NCI-H1105 (cell line): ENCODE measurements at regions not wholly inside any gene's neighbourhood (a gene's known extent, or its start where the extent isn't known, plus 50 kb on each side); places are given as distances from the start of the nearest gene placed in this dataset.
"Not testable (repeated sequence)": the region's sequence is repeated elsewhere in the genome, so short reads cannot be mapped to it uniquely, and the experiment has no call there.

ENCODE experiments used
- DNase-seq: peaks from one replicate; lab custom pipeline; 2025; lab: John Stamatoyannopoulos, UW

DNA sequence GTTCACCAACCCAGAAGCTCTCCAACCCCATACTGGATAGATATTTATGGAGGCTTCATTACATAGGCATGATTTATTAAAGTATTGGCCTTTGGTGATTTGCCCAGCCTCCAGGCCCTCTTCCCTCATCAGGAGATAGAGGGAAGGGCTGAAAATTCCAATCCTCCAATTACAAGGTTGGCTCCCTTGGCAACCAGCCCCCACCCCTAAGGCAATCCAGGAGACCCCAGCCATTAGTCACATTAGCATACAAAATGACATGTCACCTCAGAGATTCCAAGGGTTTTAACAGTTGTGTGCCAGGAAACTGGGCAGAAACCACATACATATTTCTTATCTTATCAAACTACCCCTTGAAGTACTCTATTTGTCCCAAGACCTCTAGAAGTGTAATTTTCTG lies 210.0 kb downstream of the HINT1 start:
- DNase-seq: no peak

DNA sequence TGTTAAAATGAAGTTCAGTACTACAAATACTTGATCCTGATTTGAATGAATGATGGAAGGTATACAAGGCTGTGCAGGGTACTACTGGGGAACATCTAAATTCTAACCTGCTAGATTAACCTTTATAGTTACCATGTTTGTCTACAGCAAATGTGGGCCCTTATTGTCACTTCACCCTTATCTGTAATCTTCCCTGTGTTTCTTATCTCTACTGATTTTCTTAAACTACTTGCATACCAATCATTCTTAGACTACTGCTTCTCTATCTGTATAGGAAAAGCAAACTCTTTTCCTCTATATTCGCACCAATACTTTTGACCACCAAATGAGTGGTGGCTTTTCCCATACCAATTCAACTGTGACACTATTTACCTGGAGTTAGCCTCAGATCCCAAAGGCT lies 210.7 kb downstream of the HINT1 start:
- no peak for DNase-seq

DNA sequence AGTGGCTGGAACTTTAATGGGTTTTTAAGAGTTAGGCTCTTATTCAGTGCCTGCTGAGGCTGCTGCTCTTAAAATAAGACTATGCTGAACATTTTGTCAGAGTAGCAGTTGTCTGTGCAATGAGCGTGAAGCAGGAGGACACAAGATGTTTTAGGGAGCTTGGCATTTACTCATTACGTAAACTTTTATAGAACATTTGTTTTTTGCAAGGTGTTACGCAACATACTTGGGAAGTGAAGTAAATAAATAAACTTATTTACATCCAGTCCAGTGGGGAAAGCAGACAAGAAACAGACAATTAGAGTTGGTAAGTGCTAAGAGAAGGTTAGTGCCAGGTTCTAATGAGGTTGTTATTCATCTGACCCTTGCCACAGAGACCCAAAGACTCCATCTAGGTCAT lies 226.0 kb downstream of the HINT1 start:
- no peak for DNase-seq

DNA sequence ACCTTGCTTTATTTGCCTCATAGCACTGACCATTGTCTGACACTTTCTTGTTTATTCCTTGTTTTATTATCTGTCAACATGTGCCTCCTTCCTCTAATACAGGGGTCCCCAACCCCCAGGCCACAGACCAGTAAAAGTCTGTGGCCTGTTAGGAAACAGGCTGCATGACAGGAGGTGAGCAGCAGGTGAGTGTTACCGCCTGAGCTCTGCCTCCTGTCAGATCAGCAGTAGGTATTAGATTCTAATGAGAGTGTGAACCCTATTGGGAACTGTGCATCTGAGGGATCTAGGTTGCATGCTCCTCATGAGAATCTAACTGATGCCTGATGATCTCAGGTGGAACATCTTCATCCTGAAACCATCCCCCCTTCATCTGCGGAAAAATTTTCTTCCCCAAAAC lies 228.0 kb downstream of the HINT1 start:
- no peak for DNase-seq

DNA sequence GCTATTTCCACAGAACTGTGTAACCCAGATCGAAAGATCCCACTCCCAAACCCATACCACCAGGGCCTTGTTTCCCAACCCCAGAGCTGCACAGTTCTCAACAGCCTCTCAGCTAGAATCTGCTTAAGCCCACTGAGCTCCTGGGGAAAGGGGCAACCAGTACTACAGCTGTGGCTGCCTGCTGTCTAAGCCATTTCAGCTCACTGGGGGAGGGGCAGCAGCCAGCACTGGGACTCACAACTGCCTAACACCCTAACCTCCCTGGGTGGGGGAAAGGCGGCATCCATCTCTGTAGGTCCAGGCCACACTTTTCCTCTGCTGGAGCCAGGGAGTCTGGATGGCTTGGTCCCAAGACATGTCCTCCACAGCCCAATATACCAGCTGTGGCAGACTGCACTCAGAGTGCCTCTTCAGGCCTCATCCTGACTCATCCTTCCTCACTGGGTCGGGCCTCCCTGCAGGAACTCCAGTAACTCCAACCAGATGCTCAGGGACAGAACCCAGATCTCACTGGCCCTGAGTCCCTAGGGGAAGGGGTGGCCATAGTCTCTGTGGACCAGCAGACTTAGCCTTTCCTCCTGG lies 241.4 kb downstream of the HINT1 start:
- DNase-seq: no peak

DNA sequence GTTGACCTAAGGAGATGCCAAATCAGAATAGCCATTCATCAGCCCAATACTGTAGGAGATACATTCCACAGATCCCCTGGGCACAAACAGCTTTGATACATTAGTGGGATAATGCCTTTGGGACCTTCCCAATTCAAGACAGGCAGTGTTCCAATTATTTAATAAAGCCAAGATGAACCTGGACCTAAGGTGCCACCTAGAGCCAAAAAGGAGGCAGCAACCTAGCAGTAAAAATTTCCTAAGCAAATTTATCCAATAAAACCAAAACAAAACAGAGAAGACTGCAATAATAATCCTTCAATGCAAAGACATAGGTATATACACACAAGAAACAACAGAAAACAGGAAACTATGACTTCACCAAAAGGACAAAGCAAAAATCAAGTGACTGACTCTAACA lies 253.0 kb downstream of the HINT1 start:
- no peak for DNase-seq

DNA sequence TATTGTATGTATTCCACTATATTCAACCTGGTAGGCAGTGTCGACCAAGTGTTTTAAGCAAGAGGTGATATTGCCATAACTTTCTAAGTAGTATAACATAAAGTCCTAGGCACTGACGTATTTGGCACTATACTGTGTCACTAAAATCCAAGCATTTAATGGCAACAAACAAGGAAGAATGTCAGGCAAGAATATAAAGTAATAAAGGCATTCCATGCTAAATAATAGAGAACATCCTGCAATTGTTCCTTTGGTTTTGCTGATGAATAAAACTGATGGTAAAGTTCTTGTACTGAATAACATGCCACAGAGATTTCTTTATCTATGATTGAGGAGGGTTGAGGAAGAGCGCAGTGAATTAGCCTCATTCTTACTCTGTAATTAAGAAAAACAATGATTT lies 256.9 kb downstream of the HINT1 start:
- no peak for DNase-seq

DNA sequence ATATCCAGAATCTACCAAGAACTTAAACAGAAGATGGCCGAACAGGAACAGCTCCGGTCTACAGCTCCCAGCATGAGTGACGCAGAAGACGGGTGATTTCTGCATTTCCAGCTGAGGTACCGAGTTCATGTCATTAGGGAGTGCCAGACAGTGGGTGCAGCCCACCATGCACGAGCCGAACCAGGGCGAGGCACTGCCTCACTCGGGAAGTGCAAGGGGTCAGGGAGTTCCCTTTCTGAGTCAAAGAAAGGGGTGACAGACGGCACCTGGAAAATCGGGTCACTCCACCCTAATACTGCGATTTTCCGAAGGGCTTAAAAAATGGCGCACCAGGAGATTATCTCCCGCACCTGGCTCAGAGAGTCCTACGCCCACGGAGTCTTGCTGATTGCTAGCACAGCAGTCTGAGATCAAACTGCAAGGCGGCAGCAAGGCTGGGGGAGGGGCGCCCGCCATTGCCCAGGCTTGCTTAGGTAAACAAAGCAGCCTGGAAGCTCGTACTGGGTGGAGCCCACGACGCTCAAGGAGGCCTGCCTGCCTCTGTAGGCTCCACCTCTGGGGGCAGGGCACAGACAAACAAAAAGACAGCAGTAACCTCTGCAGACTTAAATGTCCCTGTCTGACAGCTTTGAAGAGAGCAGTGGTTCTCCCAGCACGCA lies 267.4 kb downstream of the HINT1 start:
- DNase-seq: peak; percentile 33

DNA sequence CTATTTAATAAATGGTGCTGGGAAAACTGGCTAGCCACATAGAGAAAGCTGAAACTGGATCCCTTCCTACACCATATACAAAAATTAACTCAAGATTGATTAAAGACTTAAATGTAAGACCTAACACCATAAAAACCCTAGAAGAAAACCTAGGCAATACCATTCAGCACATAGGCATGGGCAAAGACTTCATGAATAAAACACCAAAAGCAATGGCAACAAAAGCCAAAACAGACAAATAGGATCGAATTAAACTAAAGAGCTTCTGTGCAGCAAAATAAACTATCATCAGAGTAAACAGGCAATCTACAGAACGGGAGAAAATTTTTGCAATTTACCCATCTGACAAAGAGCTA lies 267.9 kb downstream of the HINT1 start:
- DNase-seq: not testable (repeated sequence)

DNA sequence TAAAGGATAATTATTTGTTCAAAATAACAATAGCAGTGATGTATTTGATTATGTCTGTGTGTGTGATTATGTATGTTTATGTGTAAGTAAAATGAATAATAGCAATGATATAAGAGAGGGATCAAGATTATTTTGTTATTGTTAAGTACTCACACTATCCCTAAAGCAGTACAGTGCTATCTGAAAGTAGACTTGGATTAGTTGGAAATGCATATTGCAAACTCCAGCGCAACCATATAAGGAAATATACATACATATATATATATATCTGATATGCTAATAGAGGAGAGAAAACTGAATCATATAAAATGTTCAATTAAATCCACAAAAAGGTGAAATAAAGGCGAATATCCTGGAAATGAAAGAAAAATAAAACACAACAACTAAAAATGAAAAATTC lies 268.4 kb downstream of the HINT1 start:
- DNase-seq: no peak

DNA sequence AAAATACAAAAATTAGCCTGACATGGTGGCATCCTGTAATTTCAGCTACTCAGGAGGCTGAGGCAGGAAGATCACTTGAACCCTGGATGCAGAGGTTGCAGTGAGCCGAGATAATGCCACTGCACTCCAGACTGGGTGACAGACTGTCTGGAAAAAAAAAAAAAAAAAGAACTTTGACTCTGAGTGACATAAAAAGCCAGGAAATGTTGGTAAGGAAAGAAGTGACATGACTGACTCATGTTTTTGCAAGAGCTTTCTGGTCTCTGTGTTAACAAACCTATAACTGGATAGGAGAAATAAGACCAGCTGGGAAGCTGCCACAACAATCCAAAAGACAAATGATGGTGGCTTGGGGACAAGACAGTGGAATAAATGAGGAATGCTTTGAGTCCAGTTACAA lies 272.1 kb downstream of the HINT1 start:
- DNase-seq: no peak

DNA sequence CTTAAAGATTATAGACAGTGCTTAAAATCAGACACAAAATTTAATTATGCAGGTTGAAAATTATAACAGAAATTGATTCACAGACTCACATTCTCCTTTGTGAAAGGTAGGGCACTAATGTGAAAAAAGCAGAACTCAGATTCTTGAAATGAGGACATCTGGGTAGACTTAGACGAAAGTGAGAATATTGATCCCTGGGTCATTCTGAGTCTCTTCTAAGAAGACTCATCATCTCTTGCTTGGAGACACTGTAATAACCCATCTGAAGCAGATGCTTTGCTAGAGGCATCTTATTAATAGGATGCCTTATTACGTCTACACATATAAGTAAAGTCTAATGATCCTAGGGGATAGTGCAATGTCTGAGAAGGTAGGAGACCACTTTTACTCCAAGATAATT lies 274.4 kb downstream of the HINT1 start:
- DNase-seq: no peak

DNA sequence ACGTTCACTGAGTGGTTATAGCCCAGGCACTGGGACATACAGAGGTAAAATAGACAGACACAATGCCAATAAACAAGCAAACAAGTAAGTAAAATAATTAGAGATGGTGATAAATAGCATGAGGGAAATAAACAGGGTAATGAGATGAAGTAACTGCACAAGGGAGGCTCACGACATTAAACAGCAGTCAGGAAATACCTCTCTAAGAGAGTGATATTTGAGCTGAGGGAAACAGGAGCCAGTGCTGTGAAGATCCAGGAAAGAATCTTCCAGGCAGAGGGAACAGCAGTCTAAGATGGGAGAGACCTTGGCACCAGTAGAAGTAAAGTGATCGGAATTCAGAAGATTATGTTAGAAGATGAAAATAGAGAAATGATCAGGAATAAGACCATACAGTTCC lies 279.4 kb downstream of the HINT1 start:
- no peak for DNase-seq

DNA sequence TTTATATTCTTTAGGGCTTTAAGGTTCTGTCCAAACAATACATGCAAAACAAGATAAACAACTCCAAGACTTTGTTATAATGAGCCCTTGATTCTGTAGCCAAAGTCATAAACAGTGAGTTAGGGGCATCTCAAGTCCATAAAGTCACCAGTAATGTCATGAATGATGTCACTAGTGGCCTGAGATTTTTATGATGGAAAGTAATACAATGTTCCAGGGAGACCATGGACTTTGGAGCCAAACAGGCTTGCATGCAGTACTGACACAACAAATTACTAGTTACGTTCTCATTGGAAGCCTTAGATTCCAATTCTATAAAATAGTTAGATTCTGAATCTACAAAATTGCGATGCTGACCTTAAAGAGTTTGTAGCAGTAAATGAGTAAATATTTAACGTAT lies 280.0 kb downstream of the HINT1 start:
- DNase-seq: no peak

DNA sequence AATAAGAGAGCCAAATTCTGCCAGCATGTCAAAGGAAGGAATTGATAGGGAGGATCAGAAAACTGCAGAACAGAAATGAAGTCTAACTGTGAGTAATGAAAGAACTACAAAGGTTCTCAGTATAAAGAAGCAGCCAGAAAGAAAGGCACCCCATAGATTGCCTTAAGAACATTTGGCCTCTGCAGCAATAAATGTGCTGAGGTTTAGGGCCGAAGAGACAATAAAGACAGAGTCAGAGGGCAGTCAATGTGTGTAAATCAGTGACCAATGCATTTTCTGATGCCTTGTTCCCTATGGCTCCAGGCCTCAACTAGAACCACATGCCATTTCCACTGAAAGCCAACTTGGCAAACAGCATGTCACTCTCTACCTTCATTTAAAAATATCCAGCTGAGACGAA lies 281.0 kb downstream of the HINT1 start:
- no peak for DNase-seq

DNA sequence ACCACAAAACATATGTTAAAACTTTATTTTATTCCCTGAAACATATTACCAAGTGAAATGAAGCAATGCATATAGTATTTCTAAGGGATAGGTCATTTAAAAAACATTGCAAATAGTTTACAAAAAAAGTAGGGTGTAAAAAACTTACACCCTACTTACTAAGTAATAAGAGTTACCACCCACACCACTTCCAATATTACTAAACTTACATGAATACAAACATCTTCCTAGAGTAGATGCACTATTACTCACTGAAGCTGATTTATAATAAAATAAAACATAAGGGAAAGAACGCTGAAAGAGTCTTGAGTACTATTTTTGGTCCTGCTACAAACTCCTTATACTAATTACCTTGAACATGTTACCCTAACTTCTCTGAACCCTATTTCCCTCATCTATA lies 289.4 kb downstream of the HINT1 start:
- DNase-seq: no peak

DNA sequence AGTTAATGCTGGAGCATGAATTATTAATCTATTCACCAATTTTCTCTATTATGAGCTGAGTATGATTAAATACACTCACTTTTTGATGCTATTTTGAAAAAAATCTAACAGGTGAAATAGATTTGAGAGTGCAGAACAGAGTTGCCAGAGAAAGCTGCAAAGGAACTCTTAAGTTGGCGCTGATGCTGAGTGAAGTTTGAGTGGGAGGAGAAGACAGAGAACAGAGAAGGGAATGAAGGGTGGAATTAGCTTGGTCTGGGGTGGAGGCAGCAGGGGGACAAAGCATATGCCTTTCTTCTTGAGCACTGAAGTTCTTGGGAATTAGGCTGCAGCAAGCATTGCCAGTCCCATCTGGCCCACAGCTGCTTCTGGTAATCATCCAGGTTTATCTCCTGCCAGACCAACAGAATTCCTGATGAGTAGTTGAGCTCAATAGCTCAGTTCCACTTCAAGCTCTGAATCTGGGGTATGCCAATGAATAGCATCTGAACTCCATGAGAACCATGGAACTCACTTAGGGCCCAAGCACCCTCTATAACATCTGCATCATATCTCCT lies 290.1 kb downstream of the HINT1 start:
- DNase-seq: no peak

DNA sequence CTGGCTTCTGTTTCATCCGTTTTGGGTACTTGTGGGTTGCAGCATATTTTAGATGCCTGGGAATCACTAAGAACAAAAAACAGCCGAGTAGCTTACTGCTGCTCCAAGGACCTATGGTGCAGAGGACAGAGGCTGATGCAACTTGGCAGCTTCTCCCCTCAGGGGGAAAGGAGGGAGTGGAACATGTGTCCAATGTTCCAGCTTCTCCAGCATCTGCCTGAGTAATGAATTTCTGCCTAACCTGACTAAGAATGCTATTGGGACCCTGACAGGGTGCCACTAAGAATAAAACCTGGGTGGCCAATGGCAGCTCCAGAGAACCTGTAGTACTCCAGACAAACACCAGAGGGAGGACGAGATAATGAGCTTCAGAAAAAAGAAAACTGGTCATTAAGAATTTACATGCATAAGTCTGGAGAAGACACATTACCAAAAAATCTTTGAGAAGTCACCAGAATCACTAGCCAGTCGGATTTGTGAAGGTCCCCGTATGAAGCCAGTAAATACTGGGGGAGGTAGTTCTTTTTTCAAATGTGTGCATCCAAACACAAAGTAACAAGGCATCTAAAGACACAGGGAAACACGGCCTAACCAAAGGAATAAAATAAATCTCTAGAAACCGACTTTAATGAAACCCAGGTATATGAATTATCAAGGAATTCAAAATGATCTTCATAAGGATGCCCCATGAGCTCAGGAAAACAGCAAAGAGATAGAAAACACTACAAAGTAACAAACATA lies 293.5 kb downstream of the HINT1 start:
- no peak for DNase-seq

DNA sequence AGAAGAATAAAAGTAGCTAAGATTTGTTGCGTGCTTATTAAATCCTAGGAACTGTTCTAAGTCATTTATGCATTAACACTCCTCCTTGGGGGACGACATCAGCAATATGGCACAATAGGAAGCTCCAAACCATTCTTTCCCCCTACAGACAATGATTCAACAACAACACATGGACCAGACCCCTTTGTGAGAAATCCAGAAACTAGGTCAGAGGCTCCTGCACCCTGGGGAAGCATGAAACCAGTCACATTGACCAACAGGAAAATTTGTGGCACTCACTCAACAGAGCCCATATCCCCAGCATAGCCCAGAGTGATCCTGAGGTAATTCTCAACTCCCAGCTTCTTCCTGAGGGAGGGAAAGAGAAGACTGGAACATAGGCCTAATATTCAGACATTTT lies 294.4 kb downstream of the HINT1 start:
- DNase-seq: no peak

DNA sequence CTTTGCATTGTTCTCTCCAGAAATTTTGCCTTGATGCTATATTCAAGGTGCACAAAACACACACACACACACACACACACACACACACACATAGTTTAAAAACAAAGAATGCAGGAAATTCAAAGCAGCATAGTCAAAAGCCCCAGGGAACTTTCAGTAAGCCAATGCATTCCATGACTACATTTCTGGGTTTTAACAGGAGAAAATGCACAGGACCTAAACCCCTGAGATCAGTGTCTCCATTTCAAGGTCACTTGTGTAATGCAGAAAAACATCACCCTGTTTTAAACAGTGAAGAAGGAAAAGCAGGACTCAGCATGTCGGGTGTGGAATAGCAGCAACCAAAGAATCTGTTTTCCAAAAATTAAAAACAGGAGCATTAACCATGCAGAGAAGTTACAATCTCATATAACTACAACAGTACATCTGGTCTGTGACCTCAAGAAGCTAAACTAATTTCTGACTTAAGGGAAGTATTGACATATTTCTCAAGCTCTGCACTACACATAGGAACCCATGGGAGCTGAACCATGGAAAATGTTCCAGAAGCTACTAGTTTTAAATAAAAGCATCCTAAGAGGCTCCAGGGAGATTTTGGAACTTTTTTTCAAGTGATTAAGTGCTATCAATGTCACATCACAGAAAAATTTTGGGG lies 296.7 kb downstream of the HINT1 start:
- no peak for DNase-seq

DNA sequence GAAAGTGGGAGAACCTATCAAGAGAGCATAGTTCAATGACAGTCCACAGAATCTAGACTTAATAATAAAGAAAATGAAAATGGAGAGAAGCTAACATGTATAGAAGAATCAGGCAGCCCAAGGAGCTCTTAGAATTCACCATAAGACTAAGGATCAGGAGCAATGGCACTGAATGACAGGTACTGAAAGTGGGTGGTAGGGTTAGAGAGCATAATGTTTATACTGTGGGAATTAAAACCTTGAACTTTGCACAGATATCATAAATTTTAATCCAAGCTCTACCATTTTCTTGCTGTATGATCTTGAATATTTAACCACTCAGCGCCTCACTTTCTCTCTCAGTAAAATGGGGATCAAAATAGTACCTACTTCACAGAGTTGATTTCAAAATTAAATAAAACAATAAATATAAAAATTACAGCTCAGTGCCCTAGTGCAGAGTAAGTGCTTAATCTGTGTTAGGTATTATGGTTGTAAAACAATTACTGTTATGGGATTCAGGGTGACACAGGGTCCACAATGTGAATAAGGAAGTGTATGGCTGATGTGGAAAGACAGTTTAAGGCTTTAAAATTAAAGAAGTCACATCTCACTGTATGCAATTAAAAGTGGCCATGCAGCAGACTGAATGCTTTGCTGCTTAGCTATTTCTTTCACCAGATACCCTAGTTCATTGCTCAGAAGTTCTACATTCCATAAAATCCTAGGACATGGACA lies 319.8 kb downstream of the HINT1 start:
- no peak for DNase-seq
